HG02885 (cell line): ENCODE measurements at regions not wholly inside any gene's neighbourhood (a gene's known extent, or its start where the extent isn't known, plus 50 kb on each side); places are given as distances from the start of the nearest gene placed in this dataset.

Experiments
- ATAC-seq: cut with Tn5 transposase; IDR thresholded peaks from one replicate; pipeline ENCODE4 v1.9.1; 2021; ENCODE audit warnings: mild to moderate bottlenecking; ENCODE audit not compliant: unreplicated experiment, poor library complexity

DNA sequence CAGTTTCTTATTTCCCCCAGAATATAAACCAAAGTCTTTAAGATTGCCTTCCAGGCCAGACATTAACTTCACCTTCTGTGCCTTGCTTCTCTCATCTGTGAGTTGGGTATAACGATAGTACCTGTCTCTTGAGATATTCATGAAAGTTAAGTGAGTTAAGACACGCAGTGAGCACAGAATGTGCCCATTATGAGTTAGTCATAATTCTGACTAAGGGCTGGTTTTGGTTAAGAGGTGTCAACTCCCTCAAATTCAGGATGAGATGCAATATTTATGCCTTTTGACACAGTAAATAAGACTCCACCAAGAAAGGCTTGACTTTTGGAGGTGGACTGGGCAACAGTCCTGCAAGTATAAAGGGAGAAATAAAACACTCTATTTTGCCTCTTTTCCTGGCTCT is 528.7 kb upstream of the IGFBP3 start:
- no peak for ATAC-seq

DNA sequence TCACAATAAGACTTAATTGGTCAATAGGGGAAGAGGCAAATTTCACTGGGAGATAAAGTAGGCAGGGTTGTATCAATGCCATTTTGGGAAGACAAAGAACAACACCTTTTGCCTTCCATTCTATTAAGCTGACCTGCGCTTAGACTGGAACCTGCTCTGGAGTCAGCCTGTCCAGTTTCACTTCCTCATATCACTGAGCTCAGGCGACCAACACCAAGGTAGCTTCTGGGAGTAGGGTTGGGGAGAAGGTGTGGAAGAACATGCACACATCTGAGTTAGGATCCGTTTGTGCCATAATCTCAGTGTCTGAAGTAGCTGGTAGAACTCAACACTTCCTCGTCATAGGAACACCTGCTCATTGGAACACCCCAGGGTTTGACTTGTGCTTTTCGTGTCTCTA is 527.4 kb upstream of the IGFBP3 start:
- no peak for ATAC-seq

DNA sequence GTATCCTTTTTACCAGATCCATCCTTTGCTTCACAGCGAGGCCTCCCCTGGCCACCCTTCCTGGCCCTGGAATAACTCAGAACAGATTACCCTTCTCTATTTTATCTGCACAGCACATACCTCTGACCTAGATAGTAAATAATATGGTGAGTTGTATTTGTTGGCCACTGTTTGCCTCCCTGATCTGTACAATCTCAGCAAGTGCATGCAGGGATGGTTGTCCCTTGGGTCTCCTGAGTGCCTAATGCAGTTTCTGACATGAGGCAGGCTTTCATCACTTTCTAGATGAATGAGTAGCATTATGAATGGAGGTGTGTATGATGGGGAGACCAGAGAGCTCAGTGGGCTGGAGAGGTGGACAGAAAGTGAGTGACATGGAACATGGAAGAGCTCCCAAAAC is 525.1 kb upstream of the IGFBP3 start:
- ATAC-seq = no peak

DNA sequence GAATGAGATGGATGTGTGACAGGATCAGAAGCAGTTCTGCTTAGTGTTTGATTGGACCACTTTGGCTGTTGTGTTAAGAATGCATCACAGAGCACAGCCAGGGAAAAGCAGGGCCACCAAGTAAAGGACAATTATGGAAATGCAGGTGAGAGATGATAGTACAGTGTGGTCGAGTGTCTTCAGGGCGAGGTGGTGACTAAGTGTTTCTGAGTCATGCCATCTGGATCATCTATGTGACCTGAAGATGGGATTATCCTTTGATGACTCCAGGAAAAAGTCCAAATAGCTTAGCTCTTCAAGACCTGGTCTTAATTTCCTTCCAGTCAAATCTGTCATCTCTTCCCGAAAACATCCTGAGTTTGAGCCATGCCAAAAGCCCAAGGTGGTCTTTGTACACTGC is 523.2 kb upstream of the IGFBP3 start:
- no peak for ATAC-seq

DNA sequence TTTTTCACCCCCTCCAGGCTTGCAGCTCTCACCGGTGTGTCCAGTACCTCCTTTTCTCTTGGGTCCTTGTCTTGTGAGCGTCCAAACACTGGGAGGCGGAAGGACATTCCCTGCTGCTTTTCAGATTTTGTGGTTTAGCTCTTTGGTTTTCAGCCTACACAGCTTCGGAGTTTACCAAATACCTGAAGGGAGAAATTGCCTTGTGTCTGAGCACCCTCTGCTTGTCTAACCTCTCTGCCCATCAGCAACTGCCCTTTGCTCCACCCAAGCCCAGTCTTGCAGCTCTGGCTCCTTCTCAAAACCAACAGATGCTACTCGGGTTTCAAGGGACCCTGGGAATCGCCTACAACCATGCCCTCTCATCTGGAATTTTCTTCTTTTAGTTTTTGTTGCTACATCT is 519.1 kb upstream of the IGFBP3 start:
- ATAC-seq = no peak

DNA sequence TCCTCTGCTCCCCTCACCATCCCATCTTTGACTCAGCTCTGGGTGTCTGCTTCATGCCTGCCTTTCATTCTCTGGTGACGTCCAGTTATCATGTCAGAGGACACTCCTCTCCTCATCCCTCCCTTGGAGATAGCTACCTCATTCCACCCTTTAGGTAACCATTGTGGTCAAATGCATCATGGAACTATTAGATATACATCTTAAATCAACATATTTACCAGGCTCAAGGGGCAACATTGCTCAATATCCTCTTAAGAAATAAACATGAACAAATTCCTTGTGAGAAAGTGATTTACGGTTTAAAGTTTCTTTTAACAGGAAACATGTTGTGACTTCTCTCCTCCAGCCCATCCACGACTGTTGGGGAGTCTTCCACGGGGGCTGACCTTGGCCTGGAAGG is 511.6 kb upstream of the IGFBP3 start:
- ATAC-seq = no peak

DNA sequence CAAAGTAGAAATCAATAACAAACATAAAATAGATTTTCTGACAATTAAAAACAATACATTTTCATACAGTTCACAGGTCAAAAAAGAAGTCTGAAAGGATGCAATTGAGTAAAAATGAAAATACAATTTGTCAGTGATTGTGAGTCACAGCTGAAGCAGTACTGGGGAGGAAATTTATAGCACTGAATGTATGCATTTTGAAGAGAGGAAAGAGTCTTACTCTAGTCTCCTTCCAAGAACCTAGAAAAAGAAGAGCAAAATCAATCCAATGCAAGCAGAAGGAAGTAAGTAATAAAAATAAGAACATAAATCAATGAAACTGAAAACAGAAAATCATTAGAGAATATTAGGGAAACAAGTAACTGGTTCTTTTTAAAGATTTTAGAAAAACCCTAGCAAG is 507.2 kb upstream of the IGFBP3 start:
- no peak for ATAC-seq

DNA sequence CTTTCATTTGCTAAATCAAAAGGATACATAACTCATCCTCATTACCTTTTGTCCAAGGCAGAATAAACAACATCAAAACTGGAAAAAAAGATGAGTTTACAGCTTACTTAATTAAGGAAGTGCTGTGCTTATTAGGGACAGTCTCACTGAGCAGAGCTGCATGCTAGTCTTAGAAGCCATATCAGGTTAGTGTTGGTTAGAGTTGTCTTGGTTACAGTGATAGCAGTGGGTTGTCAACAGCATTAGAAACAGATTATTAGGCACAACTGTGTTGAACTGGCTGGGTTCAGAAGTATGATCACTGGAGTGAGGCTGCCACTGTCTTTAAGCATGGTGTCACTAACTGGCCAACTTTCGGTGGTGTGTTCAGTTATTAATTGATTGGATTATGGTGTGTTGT is 503.9 kb upstream of the IGFBP3 start:
- no peak for ATAC-seq

DNA sequence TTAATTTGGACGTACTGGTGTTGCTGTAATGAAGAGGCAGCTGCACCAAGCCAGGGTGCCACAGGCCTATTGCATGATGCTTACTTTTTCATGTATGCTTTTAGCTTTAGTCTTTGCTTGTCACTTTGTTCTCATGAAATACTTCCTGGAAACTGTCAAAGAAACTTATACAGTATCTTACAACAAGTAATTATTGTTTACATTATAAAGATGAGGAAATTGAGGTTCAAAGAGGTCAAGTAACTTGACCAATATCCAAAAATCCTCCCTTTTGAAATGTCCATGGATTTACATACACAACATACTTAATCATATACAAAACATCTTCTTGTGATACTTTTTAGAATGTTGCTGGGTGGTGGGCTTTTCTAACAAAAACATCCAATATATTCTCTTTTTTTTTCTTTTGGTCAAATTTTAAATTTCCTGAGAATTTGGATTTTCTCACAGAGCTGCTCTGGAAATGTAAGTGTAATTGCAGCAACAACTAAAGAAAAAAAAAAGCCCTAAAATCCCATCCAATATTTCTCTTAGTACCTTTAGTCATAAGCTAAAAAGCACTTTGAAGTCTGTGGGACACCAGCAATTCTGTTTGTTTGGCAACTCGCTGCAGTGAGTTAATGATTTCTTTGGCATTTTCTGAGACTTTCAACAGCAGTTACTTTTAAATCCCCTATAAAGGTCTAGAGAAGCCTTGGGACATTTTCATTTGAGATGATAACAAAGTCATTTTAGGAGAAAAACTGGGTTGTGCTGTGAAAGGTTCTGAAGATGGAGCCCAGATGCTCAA is 500.6 kb upstream of the IGFBP3 start:
- no peak for ATAC-seq

DNA sequence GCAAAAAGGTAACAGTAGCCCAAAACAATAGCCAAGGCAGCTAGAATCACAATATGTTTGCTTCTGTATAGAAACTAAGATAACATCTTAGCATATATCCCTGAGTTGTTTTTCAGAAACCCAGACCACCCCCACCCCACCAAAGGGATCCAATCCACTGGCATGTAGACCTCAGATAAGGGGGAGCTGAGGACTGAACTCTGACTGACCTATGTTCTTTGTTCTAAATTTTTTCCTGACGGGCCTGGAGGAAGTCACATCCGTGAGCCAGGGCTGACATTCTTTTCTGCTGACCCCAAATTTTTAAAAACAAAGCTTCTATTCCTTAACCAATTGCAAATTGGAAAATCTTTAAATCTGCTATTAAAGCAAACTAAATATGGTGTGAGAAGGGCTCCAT is 493.9 kb upstream of the IGFBP3 start:
- no peak for ATAC-seq

DNA sequence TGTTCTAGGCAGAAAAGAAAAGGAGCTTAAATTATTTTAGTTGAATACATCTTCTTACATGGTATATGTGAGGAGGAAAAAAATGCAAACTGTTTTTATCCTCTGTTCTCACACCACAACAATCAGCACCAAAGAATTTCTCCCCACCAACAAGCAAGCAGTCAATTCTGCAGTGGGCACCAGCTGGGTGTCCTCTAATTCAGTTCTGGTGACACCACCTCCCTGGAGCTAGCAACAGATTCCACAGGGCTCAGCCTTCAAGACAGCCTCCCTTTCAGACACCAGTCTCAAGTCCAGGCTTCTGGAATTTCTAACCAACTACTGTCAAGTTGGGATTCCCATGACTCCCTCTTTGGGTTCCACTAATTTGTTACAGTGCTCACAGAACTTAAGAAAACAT is 490.2 kb upstream of the IGFBP3 start:
- no peak for ATAC-seq

DNA sequence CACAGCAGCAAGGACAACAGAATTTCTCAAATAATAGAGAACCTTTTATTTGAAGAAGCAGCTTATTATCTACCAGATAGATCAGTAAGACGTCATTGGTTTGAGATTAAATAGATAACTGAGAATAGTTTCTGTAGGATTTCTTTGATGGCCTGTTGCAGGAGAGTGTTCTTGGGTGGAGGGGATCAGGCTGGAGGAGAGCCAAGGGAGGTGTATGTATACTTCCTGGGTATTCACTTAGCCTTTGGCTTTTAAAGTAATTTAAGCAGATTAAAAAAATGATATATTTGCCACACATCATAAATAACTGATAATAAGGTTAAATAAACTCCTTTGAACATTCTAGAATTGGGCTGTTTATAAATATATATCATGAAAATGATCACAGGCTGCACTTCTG is 486.1 kb upstream of the IGFBP3 start:
- no peak for ATAC-seq

DNA sequence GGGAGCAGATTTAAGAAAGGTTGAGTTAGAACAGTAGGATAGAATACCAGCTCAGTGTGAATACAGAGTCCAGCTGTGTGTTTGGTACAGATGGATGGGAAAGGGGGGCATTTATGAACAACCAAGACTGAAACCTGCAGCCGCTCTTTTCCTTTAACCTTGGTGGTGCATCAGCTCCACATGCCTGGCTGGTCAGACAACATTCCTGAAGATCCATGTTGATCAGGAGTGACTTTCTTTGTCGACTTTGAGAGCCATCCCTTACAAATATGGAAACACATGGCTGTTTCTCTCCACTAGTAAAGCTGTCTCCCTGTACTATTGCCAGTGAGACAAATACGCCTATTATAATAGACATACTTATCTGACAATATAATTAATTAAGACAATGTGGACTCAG is 476.5 kb upstream of the IGFBP3 start:
- no peak for ATAC-seq

DNA sequence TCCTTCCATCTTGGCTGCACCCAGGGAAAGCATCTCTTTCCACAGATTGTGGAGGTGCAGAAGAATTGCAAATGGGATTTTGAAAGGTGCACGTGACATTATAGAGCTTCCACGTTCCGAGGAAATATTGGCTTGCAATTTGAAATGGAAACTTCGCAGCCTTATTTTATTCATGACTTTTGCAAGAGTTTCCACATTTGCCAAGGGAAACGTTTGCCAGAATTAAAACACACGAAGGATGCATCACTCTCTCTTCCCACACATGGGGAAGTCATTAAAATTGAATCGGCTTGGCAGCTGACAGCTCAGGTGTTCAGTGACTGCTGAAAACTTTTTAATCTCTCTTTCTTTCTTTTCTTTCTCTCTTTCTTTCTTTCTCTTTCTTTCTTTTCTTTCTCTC is 475.4 kb upstream of the IGFBP3 start:
- no peak for ATAC-seq

DNA sequence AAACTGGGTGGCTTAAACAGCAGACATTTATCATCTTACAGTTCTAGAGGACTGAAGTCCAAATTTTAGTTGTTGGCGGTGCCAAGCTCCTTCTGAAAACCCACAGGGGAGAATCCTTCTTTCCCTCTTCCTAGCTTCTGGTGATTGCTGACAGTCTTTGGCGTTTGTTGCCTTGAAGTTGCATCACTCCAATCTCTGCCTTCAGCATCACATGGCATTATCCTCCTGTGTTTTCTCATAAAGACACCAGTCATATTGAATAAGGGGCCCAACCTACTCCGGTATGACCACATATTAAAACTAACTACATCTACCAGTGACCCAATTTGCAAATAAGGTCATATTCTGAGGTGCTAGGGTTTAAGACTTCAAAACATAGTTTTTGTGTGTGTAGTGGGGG is 472.1 kb upstream of the IGFBP3 start:
- no peak for ATAC-seq

DNA sequence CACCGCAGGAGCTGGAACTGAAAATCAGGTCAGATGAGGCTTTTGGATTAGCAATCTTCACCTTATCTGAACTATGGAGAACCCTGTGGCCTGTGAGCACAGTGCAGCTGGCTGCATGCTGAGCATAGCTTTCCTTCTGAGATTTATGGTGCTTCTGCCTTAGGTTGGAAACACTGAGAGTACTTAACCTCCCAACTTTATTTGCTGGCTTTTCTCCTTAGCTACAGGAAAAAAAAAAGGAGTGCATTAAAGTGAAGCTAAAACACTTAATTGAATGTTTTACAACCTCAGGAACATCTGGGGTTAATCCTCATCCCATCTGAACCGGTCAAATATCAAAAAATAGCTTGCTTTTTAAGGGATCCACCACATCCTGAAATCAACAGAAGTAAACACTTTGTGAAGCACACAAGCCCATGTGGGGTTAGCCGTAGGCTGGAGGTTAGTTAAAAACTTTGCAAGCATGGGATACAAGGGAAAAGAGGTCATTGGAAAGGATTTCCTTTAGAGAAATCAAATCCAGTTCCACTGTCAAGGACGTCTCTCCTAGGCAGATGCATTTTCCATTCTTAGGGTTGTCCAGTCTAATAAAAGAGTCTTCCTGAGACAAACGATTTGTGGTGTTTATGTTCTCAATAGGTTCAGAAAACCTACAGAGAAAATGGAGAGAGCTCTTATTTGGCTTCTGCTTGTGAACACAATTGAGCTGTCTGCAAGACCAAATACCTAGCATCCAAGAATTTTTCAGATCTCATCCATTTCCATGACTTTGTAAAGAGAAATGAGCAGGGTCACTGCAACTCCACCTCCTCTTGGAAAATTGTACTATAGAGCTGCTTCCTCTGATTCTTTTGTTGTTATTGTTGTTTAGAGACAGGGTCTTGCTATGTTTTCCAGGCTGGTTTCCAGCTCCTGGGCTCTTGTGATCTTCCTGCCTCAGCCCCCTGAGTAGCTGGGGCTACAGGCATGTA is 470.4 kb upstream of the IGFBP3 start:
- no peak for ATAC-seq

DNA sequence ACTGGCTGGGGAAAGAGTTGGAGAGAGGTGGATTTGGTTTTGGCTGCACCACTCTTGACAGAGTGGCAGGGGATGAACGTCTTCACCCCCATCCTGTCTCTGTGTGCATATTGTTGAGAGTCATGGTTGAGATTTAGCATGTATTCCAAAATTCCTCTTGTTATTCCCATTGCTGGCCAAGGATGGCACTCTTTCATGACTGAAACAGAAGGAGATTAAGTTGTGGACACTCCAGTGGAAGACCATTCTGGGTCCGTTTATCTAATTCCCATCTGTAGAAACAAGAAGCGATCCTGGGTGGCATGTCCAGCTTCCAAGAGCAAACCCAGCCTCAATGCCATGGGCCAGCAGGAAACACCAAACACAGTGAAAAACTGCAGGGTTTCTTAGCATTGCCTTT is 469.0 kb upstream of the IGFBP3 start:
- ATAC-seq = no peak

DNA sequence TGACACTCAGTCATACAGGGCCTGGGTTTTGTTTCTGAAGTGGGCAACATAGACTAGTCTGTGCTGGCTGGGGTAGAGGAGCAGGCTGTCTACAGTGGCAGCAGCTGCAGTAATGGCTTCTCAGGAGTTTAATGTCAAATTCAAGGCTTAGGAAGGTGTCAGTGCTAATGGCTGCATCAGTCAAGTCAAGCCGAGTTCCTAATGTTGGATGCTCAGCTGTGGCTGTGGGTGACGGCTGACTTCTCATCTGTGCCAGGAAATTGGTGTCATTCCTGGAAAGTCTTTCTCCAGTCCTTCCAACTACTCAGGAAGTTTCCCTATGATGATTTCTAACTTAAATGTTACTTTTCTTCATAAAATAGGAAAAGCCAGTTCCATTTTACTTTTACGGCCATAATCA is 468.1 kb upstream of the IGFBP3 start:
- ATAC-seq = no peak

DNA sequence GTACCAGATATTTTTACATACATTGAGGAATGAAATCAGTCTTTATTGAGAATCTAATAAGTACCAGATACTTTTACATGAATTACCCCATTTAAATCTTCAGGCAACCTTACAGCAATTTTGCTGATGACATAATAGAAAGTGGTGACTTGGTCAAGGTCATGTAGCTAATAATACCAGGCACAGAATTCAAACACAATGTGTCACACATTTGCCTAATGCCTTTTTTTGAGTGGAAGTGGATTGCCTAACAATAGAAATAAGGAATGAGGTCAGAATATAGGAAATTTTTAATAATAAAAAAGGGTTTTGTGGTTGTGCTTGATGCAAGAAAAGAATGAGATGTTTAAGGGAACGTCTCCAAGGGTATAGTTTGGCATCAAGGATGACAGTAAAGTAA is 466.6 kb upstream of the IGFBP3 start:
- no peak for ATAC-seq

DNA sequence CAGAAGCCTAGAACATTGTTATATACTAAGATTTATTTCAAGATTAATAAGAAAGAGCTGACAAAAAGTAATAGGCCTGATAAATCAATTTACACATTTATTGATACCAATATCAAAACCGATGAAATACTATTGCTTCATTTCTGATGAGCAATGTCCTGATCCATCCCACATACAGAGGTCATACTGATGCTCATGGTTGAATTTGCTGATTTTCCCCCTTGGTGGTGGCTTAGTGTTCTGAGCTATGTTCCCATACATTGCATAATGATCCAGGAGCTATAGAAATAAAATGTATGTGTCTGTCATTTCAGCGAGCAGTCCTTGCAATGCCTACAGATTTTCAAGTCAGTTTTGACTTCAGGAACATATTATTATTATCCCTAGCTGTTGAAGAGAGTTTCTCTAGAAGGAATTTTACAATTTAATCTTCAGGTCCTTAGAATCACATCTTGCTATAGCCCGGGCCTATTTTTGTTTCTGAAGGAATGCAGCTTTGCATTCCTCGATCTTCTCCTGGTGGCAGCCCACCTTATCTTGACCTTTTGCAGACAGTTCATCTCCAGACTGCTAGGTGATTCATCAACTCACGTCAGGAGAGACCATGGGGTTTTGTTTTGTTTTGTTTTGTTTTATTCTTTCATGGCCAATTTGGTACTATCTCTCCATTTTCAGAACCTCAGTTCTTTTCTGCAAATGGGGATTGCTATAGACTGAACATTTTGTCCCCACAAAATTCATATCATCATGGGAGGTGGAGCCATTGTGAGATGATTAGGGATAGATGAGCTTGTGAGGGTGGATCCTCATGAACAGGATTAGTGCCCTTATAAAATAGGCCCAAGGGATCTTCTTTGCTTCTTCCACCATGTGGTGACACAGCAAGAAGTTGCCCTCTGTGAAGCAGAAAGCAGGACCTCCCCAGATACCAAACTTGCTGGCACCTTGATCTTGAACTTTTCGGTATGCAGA is 465.6 kb upstream of the IGFBP3 start:
- no peak for ATAC-seq
